Astrocyte (in vitro differentiated cells and primary cell): ENCODE measurements at regions not wholly inside any gene's neighbourhood (a gene's known extent, or its start where the extent isn't known, plus 50 kb on each side); places are given as distances from the start of the nearest gene placed in this dataset.

Source experiments
- DNase-seq: peaks from one replicate; pipeline ENCODE4 v3.0.0-alpha.2; 2010; ENCODE audit warnings: low read depth
- FAIRE-seq: peaks from 2 replicates; lab custom pipeline; 2011; peaks lifted over from hg19 to GRCh38; lab: Jason Lieb, UNC
- H2AFZ ChIP-seq: 2 replicates; pipeline ENCODE4 v1.6.0; 2012; ENCODE audit warnings: low read depth, low read length, inconsistent platforms
- H3K27ac ChIP-seq: 2 replicates; pipeline ENCODE4 v1.5.1; 2011; ENCODE audit warnings: low read depth, low read length, inconsistent platforms
- H3K27me3 ChIP-seq: 2 replicates; pipeline ENCODE4 v1.6.0; 2011; ENCODE audit warnings: low read length, inconsistent platforms; ENCODE audit not compliant: insufficient read depth
- H3K36me3 ChIP-seq: 2 replicates; pipeline ENCODE4 v1.5.1; 2011; ENCODE audit warnings: low read length, inconsistent platforms; ENCODE audit not compliant: insufficient read depth
- H3K4me1 ChIP-seq: 2 replicates; pipeline ENCODE4 v1.5.1; 2011; ENCODE audit warnings: low read length, inconsistent platforms; ENCODE audit not compliant: insufficient read depth
- H3K4me2 ChIP-seq: 2 replicates; pipeline ENCODE4 v1.6.0; 2012; ENCODE audit warnings: low read length, inconsistent platforms
- H3K4me3 ChIP-seq: 2 replicates; pipeline ENCODE4 v1.5.1; 2011; ENCODE audit warnings: low read depth, mild to moderate bottlenecking, low read length, inconsistent platforms; ENCODE audit not compliant: insufficient read depth
- H3K79me2 ChIP-seq: 2 replicates; pipeline ENCODE4 v1.6.0; 2012; ENCODE audit warnings: mild to moderate bottlenecking, low read length, inconsistent platforms; ENCODE audit not compliant: insufficient read depth
- H3K9ac ChIP-seq: 2 replicates; pipeline ENCODE4 v1.6.0; 2012; ENCODE audit warnings: mild to moderate bottlenecking, low read length, inconsistent platforms
- H3K9me3 ChIP-seq: 2 replicates; pipeline ENCODE4 v1.5.1; 2012; ENCODE audit warnings: low read depth, mild to moderate bottlenecking, low read length, inconsistent platforms; ENCODE audit not compliant: insufficient read depth
- H4K20me1 ChIP-seq: 2 replicates; pipeline ENCODE4 v1.6.0; 2012; ENCODE audit warnings: low read length, inconsistent platforms; ENCODE audit not compliant: insufficient read depth
- H3K27ac Mint-ChIP-seq: one replicate; pipeline ENCODE4 v1.8.0; 2021; ENCODE audit warnings: mild to moderate bottlenecking, mixed read lengths; ENCODE audit not compliant: unreplicated experiment
- H3K27me3 Mint-ChIP-seq: one replicate; pipeline ENCODE4 v1.8.0; 2021; ENCODE audit warnings: low read depth, mixed read lengths; ENCODE audit not compliant: unreplicated experiment
- H3K36me3 Mint-ChIP-seq: one replicate; pipeline ENCODE4 v1.8.0; 2021; ENCODE audit warnings: low read depth, mixed read lengths; ENCODE audit not compliant: unreplicated experiment
- H3K4me1 Mint-ChIP-seq: one replicate; pipeline ENCODE4 v1.8.0; 2021; ENCODE audit warnings: low read depth, mixed read lengths; ENCODE audit not compliant: unreplicated experiment
- H3K4me3 Mint-ChIP-seq: one replicate; pipeline ENCODE4 v1.8.0; 2021; ENCODE audit warnings: mild to moderate bottlenecking, moderate library complexity, mixed read lengths; ENCODE audit not compliant: unreplicated experiment
- H3K9me3 Mint-ChIP-seq: one replicate; pipeline ENCODE4 v1.8.0; 2021; ENCODE audit warnings: mild to moderate bottlenecking, mixed read lengths; ENCODE audit not compliant: unreplicated experiment
- CTCF ChIP-seq: IDR thresholded peaks from 2 replicates; pipeline ENCODE4 v1.5.1; 2011; ENCODE audit warnings: low read depth, mild to moderate bottlenecking, inconsistent platforms, low read length, moderate library complexity; ENCODE audit not compliant: insufficient read depth
- EZH2 ChIP-seq: IDR thresholded peaks from 2 replicates; pipeline ENCODE4 v1.6.1; 2012; ENCODE audit warnings: mild to moderate bottlenecking, low read length, inconsistent platforms; ENCODE audit not compliant: insufficient read depth

- Histone ChIP-seq H3K4me2 (no peak overlapping the region), H3K9ac (no peak overlapping the region), H3K36me3 (no peaks in the 10 kb centered on the region), H3K4me1 (no peaks in the 10 kb centered on the region), H2AFZ (no peak overlapping the region), H3K4me3 (no peak overlapping the region), H3K9me3 (no peaks in the 10 kb centered on the region), H3K79me2 (no peaks in the 10 kb centered on the region), H3K27ac (no peak overlapping the region), H4K20me1 (no peaks in the 10 kb centered on the region), H3K27me3 (no peaks in the 10 kb centered on the region)
- no peaks in the 10 kb centered on the region for H3K36me3 Mint-ChIP-seq
- peaks cover 5% of the 10 kb centered on the region for H3K9me3 Mint-ChIP-seq
- FAIRE-seq (no peak), DNase-seq (no peak)
- H3K27ac Mint-ChIP-seq, result no peak overlapping the region
- no peak for TF ChIP-seq EZH2
- no peak for TF ChIP-seq CTCF
- no peak overlapping the region for H3K4me3 Mint-ChIP-seq
- no peaks in the 10 kb centered on the region for H3K4me1 Mint-ChIP-seq
- H3K27me3 Mint-ChIP-seq, result no peaks in the 10 kb centered on the region
These were observed 67.9 kb upstream of the NOL4 start for GRCh38 chr18:34292594-34292993.

- no peak for FAIRE-seq
- Histone ChIP-seq H3K36me3 (no peaks in the 10 kb centered on the region), H3K4me3 (no peak overlapping the region)
These were observed 72.6 kb upstream of the NOL4 start for GRCh38 chr18:34297287-34297686.

GRCh38 chr18:34299828-34300227, 75.1 kb upstream of the NOL4 start:
- Histone ChIP-seq H4K20me1 (no peaks in the 10 kb centered on the region), H3K79me2 (no peaks in the 10 kb centered on the region), H2AFZ (no peak overlapping the region), H3K9me3 (no peaks in the 10 kb centered on the region), H3K36me3 (no peaks in the 10 kb centered on the region), H3K27me3 (no peaks in the 10 kb centered on the region), H3K9ac (no peak overlapping the region), H3K4me3 (no peak overlapping the region), H3K4me1 (no peaks in the 10 kb centered on the region), H3K4me2 (no peak overlapping the region), H3K27ac (no peak overlapping the region)
- Mint-ChIP-seq H3K9me3 (no peaks in the 10 kb centered on the region), H3K27ac (no peak overlapping the region), H3K4me3 (no peak overlapping the region), H3K36me3 (no peaks in the 10 kb centered on the region), H3K27me3 (peaks cover 2% of the 10 kb centered on the region), H3K4me1 (no peaks in the 10 kb centered on the region)
- TF ChIP-seq EZH2 (no peak), CTCF (no peak)
- FAIRE-seq (no peak), DNase-seq (no peak)

More at GRCh38 chr18:34297287-34297686, 72.6 kb upstream of the NOL4 start:
- H3K9me3 ChIP-seq, result no peaks in the 10 kb centered on the region
- H3K27ac Mint-ChIP-seq, result no peak overlapping the region
- no peaks in the 10 kb centered on the region for H3K4me1 ChIP-seq
- H3K27me3 Mint-ChIP-seq, result peaks cover 2% of the 10 kb centered on the region
- no peaks in the 10 kb centered on the region for H4K20me1 ChIP-seq
- no peaks in the 10 kb centered on the region for H3K9me3 Mint-ChIP-seq
- H3K27me3 ChIP-seq, result no peaks in the 10 kb centered on the region
- no peaks in the 10 kb centered on the region for H3K4me1 Mint-ChIP-seq
- no peak for DNase-seq
- TF ChIP-seq EZH2, result no peak
- no peak for TF ChIP-seq CTCF
- no peaks in the 10 kb centered on the region for H3K79me2 ChIP-seq
- no peak overlapping the region for H3K4me2 ChIP-seq
- H3K27ac ChIP-seq, result no peak overlapping the region
- no peak overlapping the region for H2AFZ ChIP-seq
- no peaks in the 10 kb centered on the region for H3K36me3 Mint-ChIP-seq
- no peak overlapping the region for H3K4me3 Mint-ChIP-seq
- no peak overlapping the region for H3K9ac ChIP-seq
